ENCODE measurements at regions not wholly inside any gene's neighbourhood (a gene's known extent, or its start where the extent isn't known, plus 50 kb on each side); places are given as distances from the start of the nearest gene placed in this dataset.

GRCh38 chr6:14037402-14038277, 79.9 kb upstream of the CD83 start (continued):
- no peak for TF ChIP-seq ETS1 (IDR thresholded peaks at IDR 0.05)
- TF ChIP-seq EZH2phosphoT487 (IDR thresholded peaks at IDR 0.05; ENCODE audit: unreplicated experiment) = no peak
- TF ChIP-seq ZNF331 (CRISPR knock-in tag; IDR thresholded peaks at IDR 0.05; ENCODE audit: low read depth) = no peak
- TF ChIP-seq EZH2 (IDR thresholded peaks at IDR 0.05; ENCODE audit: low read depth, unreplicated experiment) = no peak
- no peak for TF ChIP-seq JUNB (IDR thresholded peaks at IDR 0.05; ENCODE audit: unreplicated experiment)
- no peak for TF ChIP-seq CTCF (conservative IDR thresholded peaks at IDR 0.05; ENCODE audit: low read depth in 2 of 2)
- no peak for TF ChIP-seq REST (IDR thresholded peaks at IDR 0.05; ENCODE audit: unreplicated experiment)
- TF ChIP-seq CREB1 (CRISPR knock-in tag; IDR thresholded peaks at IDR 0.05; ENCODE audit: low read depth) = no peak

GRCh38 chr6:14038467-14039437, 78.8 kb upstream of the CD83 start:
- Histone ChIP-seq H4K20me1 (replicated peaks; ENCODE audit: insufficient read depth) (no peaks in the 10 kb centered on the region), H3K4me2 (no peak overlapping the region), H3F3A (replicated peaks; ENCODE audit: low read depth) (no peaks in the 10 kb centered on the region), H3K9me2 (ENCODE audit: insufficient read depth) (peaks cover 3% of the 10 kb centered on the region; the same call in 1 of the 2 replicates), H3K79me2 (replicated peaks; ENCODE audit: insufficient read depth) (no peaks in the 10 kb centered on the region), H3K4me3 (no peak overlapping the region), H3K27me3 (ENCODE audit: insufficient read depth) (no peaks in the 10 kb centered on the region), H3K4me1 (ENCODE audit: insufficient read depth) (peaks cover 13% of the 10 kb centered on the region; the same call in 1 of the 2 replicates), H2AFZ (no peak overlapping the region), H3K27ac (ENCODE audit: low read depth) (no peak overlapping the region), H3K36me3 (ENCODE audit: insufficient read depth) (no peaks in the 10 kb centered on the region)
- ATAC-seq (no peak), DNase-seq (ENCODE audit: low spot score) (no peak)
- H3K4me1 Mint-ChIP-seq = peaks cover 14% of the 10 kb centered on the region
- H3K27ac Mint-ChIP-seq = no peak overlapping the region
- H3K36me3 Mint-ChIP-seq (ENCODE audit: low read depth) = no peaks in the 10 kb centered on the region
- H3K4me3 Mint-ChIP-seq = no peak overlapping the region
- H3K27me3 Mint-ChIP-seq (ENCODE audit: insufficient read depth, low read depth, poor library complexity) = peaks cover 3% of the 10 kb centered on the region
- no peaks in the 10 kb centered on the region for H3K9me3 Mint-ChIP-seq
- TF ChIP-seq ZNF462 (CRISPR knock-in tag; IDR thresholded peaks at IDR 0.05) = no peak
